ENCODE measurements at regions not wholly inside any gene's neighbourhood (a gene's known extent, or its start where the extent isn't known, plus 50 kb on each side); places are given as distances from the start of the nearest gene placed in this dataset.

DNA sequence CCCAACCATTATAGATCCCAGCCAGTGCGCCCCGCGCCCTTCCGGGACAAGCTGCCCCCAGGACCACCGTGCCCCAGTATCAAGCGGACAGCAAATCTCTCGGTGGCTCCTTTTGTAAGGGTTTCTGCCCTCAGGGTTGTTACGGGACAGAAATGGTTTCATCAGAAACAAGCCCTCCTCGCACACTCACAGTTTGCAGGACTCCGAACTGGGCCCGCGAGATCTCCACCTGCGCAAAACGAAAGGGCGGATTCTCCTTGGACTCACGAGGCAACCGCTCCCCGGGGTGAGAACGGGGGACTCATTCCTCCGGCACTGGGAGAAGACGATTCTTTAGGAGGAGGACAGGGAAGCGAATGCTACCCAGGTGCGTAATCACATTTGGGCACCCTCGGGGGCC is 51.1 kb upstream of the H6PD start:
- TF ChIP-seq, protein P1, sequence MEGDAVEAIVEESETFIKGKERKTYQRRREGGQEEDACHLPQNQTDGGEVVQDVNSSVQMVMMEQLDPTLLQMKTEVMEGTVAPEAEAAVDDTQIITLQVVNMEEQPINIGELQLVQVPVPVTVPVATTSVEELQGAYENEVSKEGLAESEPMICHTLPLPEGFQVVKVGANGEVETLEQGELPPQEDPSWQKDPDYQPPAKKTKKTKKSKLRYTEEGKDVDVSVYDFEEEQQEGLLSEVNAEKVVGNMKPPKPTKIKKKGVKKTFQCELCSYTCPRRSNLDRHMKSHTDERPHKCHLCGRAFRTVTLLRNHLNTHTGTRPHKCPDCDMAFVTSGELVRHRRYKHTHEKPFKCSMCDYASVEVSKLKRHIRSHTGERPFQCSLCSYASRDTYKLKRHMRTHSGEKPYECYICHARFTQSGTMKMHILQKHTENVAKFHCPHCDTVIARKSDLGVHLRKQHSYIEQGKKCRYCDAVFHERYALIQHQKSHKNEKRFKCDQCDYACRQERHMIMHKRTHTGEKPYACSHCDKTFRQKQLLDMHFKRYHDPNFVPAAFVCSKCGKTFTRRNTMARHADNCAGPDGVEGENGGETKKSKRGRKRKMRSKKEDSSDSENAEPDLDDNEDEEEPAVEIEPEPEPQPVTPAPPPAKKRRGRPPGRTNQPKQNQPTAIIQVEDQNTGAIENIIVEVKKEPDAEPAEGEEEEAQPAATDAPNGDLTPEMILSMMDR (IDR thresholded peaks at IDR 0.05; ENCODE audit: poor library complexity) = no peak
- TF ChIP-seq EZH2phosphoT487 (IDR thresholded peaks at IDR 0.05; ENCODE audit: low read depth, severe bottlenecking, unreplicated experiment) = no peak
